ENCODE measurements at regions not wholly inside any gene's neighbourhood (a gene's known extent, or its start where the extent isn't known, plus 50 kb on each side); places are given as distances from the start of the nearest gene placed in this dataset.

DNA sequence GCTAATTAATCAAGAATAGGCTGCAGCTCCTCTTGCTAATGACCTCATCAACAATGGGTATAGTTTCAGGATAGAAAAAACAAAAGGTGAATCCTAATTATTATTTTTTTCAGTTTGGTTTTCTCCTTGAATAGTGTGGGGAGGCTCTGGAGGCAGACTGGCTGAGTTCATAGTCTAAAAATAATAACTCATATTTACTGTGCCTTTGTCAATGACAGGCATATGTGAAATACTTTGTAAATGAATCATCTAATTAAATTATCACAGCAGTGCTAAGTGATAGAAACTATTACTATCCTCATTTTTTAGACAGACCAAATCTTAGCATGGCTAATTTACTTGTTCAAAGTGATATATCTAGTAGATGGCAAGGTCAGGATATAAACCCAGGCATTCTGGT lies 1261.0 kb upstream of the SLC10A2 start:
- TF ChIP-seq EZH2 (IDR thresholded peaks at IDR 0.05), result no peak
- no peak for TF ChIP-seq POLR2AphosphoS5 (IDR thresholded peaks at IDR 0.05; ENCODE audit: borderline replicate concordance, low read depth, low read length)
- no peak for TF ChIP-seq FOXP2 (optimal IDR thresholded peaks at IDR 0.05; ENCODE audit: control extremely low read depth, extremely low read length, insufficient read depth)

All from SK-N-MC (cell line).